ENCODE measurements at regions not wholly inside any gene's neighbourhood (a gene's known extent, or its start where the extent isn't known, plus 50 kb on each side); places are given as distances from the start of the nearest gene placed in this dataset.

- H3K27me3 Mint-ChIP-seq (ENCODE audit: low read depth), result no peaks in the 10 kb centered on the region
- TF ChIP-seq CTCF (IDR thresholded peaks at IDR 0.05; ENCODE audit: unreplicated experiment in 3 of 3), result no peak
- no peak overlapping the region for H3K27ac Mint-ChIP-seq
- no peaks in the 10 kb centered on the region for H3K36me3 Mint-ChIP-seq (ENCODE audit: low read depth)
- H3K4me3 Mint-ChIP-seq, result no peak overlapping the region
- H3K9me3 Mint-ChIP-seq, result peaks cover 8% of the 10 kb centered on the region
- no peaks in the 10 kb centered on the region for H3K4me1 Mint-ChIP-seq
These were observed 128.0 kb downstream of the KIF20B start for GRCh38 chr10:89829262-89829886.

GRCh38 chr10:89829887-89830269, 128.5 kb downstream of the KIF20B start:
- no peak for TF ChIP-seq CTCF (IDR thresholded peaks at IDR 0.05; ENCODE audit: unreplicated experiment in 3 of 3)
- peaks cover 8% of the 10 kb centered on the region for H3K9me3 Mint-ChIP-seq
- no peak overlapping the region for H3K27ac Mint-ChIP-seq
- H3K4me3 Mint-ChIP-seq, result no peak overlapping the region
- H3K36me3 Mint-ChIP-seq (ENCODE audit: low read depth), result no peaks in the 10 kb centered on the region
- no peaks in the 10 kb centered on the region for H3K4me1 Mint-ChIP-seq
- no peaks in the 10 kb centered on the region for H3K27me3 Mint-ChIP-seq (ENCODE audit: low read depth)

- no peak for TF ChIP-seq CTCF (IDR thresholded peaks at IDR 0.05; ENCODE audit: unreplicated experiment in 3 of 3)
- peaks cover 8% of the 10 kb centered on the region for H3K9me3 Mint-ChIP-seq
These were observed 129.2 kb downstream of the KIF20B start for GRCh38 chr10:89830624-89831023.

GRCh38 chr10:89836840-89837164, 135.4 kb downstream of the KIF20B start:
- H3K9me3 Mint-ChIP-seq, result peaks cover 8% of the 10 kb centered on the region
- no peaks in the 10 kb centered on the region for H3K4me1 Mint-ChIP-seq
- H3K36me3 Mint-ChIP-seq (ENCODE audit: low read depth), result no peaks in the 10 kb centered on the region
- no peak for TF ChIP-seq CTCF (IDR thresholded peaks at IDR 0.05; ENCODE audit: unreplicated experiment in 3 of 3)
- no peak overlapping the region for H3K4me3 Mint-ChIP-seq
- no peaks in the 10 kb centered on the region for H3K27me3 Mint-ChIP-seq (ENCODE audit: low read depth)
- no peak overlapping the region for H3K27ac Mint-ChIP-seq

More at GRCh38 chr10:89830624-89831023, 129.2 kb downstream of the KIF20B start:
- Mint-ChIP-seq H3K4me3 (no peak overlapping the region), H3K4me1 (no peaks in the 10 kb centered on the region), H3K27ac (no peak overlapping the region), H3K36me3 (ENCODE audit: low read depth) (no peaks in the 10 kb centered on the region), H3K27me3 (ENCODE audit: low read depth) (no peaks in the 10 kb centered on the region)

GRCh38 chr10:89837165-89838043, 136.0 kb downstream of the KIF20B start:
- Mint-ChIP-seq H3K27me3 (ENCODE audit: low read depth) (no peaks in the 10 kb centered on the region), H3K4me3 (no peak overlapping the region), H3K4me1 (no peaks in the 10 kb centered on the region), H3K9me3 (peaks cover 8% of the 10 kb centered on the region), H3K27ac (no peak overlapping the region), H3K36me3 (ENCODE audit: low read depth) (no peaks in the 10 kb centered on the region)
- TF ChIP-seq CTCF (IDR thresholded peaks at IDR 0.05; ENCODE audit: unreplicated experiment in 3 of 3), result no peak
